HEK293T (cell line): ENCODE measurements at regions not wholly inside any gene's neighbourhood (a gene's known extent, or its start where the extent isn't known, plus 50 kb on each side); places are given as distances from the start of the nearest gene placed in this dataset.

Source experiments
- CTBP1 ChIP-seq: fragments of 450-650 bp; IDR thresholded peaks from 2 replicates; pipeline ENCODE4 v1.6.1; 2016; ENCODE audit warnings: borderline replicate concordance
- L3MBTL2 ChIP-seq: fragments of 450-650 bp; conservative IDR thresholded peaks from 2 replicates; pipeline ENCODE4 v1.6.1; 2016; ENCODE audit warnings: mild to moderate bottlenecking
- SP1 ChIP-seq: fragments of 450-650 bp; IDR thresholded peaks from 2 replicates; pipeline ENCODE4 v1.6.1; 2017
- SUZ12 ChIP-seq: fragments of 450-650 bp; IDR thresholded peaks from 2 replicates; pipeline ENCODE4 v1.6.1; 2016; ENCODE audit warnings: mild to moderate bottlenecking

- TF ChIP-seq SUZ12 (no peak), L3MBTL2 (no peak), SP1 (no peak), CTBP1 (no peak)
These were observed 524.4 kb downstream of the IRS1 start for GRCh38 chr2:226275215-226275614.
